IMR-90 (cell line): ENCODE measurements at regions not wholly inside any gene's neighbourhood (a gene's known extent, or its start where the extent isn't known, plus 50 kb on each side); places are given as distances from the start of the nearest gene placed in this dataset.

Experiments used
- BHLHE40 ChIP-seq: fragments of 150-350 bp; IDR thresholded peaks from 2 replicates; pipeline ENCODE4 v1.6.1; 2016; ENCODE audit warnings: mild to moderate bottlenecking, low read depth, low read length
- CEBPB ChIP-seq: IDR thresholded peaks from 2 replicates; pipeline ENCODE4 v1.6.1; 2012; ENCODE audit warnings: low read depth, low read length, improper control_type of control experiment
- CTCF ChIP-seq: conservative IDR thresholded peaks from 2 replicates; pipeline ENCODE4 v1.5.1; 2012; ENCODE audit warnings: mild to moderate bottlenecking, low read depth, low read length, improper control_type of control experiment
- FOS ChIP-seq: fragments of 150-350 bp; IDR thresholded peaks from 2 replicates; pipeline ENCODE4 v1.6.1; 2016; ENCODE audit warnings: low read depth, low read length
- POLR2A ChIP-seq: IDR thresholded peaks from 2 replicates; pipeline ENCODE4 v1.6.1; 2012; ENCODE audit warnings: mild to moderate bottlenecking, low read depth, low read length
- RCOR1 ChIP-seq: IDR thresholded peaks from 2 replicates; pipeline ENCODE4 v1.6.1; 2012; ENCODE audit warnings: mild to moderate bottlenecking, low read length, improper control_type of control experiment; ENCODE audit not compliant: insufficient replicate concordance
- RFX5 ChIP-seq: IDR thresholded peaks from 2 replicates; pipeline ENCODE4 v1.8.0; 2012; ENCODE audit warnings: low read depth, mild to moderate bottlenecking, low read length, moderate library complexity
- SMC3 ChIP-seq: fragments of 150-350 bp; IDR thresholded peaks from 2 replicates; pipeline ENCODE4 v1.6.1; 2016; ENCODE audit warnings: low read depth, mild to moderate bottlenecking, antibody characterized with exemption, low read length, moderate library complexity
- USF2 ChIP-seq: fragments of 150-350 bp; IDR thresholded peaks from 2 replicates; pipeline ENCODE4 v1.6.1; 2017; ENCODE audit warnings: mild to moderate bottlenecking, antibody characterized with exemption, low read length, low read depth

GRCh38 chr2:56684327-56684726 is 500.5 kb downstream of the CCDC85A start:
- TF ChIP-seq SMC3 (no peak), BHLHE40 (no peak), RFX5 (no peak), CTCF (no peak), FOS (no peak), CEBPB (no peak), USF2 (no peak), POLR2A (no peak), RCOR1 (no peak)
